OCI-LY7 (cell line): ENCODE measurements at regions not wholly inside any gene's neighbourhood (a gene's known extent, or its start where the extent isn't known, plus 50 kb on each side); places are given as distances from the start of the nearest gene placed in this dataset.

ENCODE experiments used
- EZH2phosphoT487 ChIP-seq: fragments of 200-600 bp; sonication (generic); IDR thresholded peaks from 2 replicates; pipeline ENCODE4 v1.6.1; 2018; ENCODE audit warnings: low read depth, borderline replicate concordance, mild to moderate bottlenecking, mixed run types, antibody characterized with exemption, low read length, moderate library complexity, mixed read lengths
- TF ChIP-seq, protein P1 (sequence below): fragments of 200-600 bp; sonication (generic); conservative IDR thresholded peaks from 2 replicates; pipeline ENCODE4 v1.5.1; 2014; ENCODE audit warnings: mild to moderate bottlenecking, antibody characterized with exemption, low read length, moderate library complexity, mixed read lengths

DNA sequence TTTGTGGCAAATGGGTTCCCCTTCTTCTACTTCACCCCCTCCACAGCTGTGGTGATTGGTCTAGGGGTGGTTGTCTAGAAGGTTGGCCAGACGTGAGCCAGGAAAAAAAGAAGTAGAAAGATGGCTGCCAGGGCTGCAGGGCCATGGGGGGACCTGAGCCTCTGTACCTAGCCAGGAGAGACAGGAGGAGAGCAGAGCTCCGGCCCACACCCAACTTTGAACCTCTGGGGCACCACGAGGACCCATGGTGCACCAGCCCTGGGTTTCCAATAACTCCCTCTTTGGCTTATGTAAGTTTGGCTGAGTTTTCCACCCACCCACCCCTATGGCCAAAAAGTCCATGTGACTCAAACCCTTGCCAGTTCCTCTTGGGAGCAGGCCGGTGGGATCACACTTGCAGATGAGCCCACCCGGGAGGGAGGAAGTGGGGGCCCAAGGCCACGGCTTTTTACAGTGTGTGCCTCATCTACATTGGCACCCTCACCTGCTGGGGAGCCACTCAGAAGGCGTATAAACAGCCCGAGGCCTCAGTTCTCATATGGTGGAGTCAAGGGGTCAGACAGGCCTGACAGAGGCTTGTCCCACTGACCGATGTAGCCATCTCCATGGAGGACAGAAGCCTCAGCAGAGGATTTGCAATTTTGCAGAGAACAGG lies 293.1 kb upstream of the HDAC4 start:
- TF ChIP-seq EZH2phosphoT487, result no peak
- TF ChIP-seq, protein P1, sequence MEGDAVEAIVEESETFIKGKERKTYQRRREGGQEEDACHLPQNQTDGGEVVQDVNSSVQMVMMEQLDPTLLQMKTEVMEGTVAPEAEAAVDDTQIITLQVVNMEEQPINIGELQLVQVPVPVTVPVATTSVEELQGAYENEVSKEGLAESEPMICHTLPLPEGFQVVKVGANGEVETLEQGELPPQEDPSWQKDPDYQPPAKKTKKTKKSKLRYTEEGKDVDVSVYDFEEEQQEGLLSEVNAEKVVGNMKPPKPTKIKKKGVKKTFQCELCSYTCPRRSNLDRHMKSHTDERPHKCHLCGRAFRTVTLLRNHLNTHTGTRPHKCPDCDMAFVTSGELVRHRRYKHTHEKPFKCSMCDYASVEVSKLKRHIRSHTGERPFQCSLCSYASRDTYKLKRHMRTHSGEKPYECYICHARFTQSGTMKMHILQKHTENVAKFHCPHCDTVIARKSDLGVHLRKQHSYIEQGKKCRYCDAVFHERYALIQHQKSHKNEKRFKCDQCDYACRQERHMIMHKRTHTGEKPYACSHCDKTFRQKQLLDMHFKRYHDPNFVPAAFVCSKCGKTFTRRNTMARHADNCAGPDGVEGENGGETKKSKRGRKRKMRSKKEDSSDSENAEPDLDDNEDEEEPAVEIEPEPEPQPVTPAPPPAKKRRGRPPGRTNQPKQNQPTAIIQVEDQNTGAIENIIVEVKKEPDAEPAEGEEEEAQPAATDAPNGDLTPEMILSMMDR, result no peak
